HepG2 (cell line): ENCODE measurements at regions not wholly inside any gene's neighbourhood (a gene's known extent, or its start where the extent isn't known, plus 50 kb on each side); places are given as distances from the start of the nearest gene placed in this dataset.
"Not testable (repeated sequence)": the region's sequence is repeated elsewhere in the genome, so short reads cannot be mapped to it uniquely, and the experiment has no call there.

ENCODE experiments used
- ATAC-seq: fragments of 200-7000 bp; cut with Tn5 transposase; 3 replicates; pipeline ENCODE4 v1.9.1; 2020; ENCODE audit warnings: mild to moderate bottlenecking, moderate library complexity
- BruUV-seq: library from RNA; stranded (reverse); fragments of 400-500 nt; replicated peaks from 2 replicates; lab custom pipeline; 2021; lab: Mats Ljungman, UMichigan
- CTCF ChIA-PET: fragments of 300-600 bp; formaldehyde crosslinking; extraction: SDS; loops from one replicate; lab custom pipeline; 2021; ENCODE audit warnings: low total read pairs, inconsistent platforms, low intra/inter-chr PET ratio; lab: Yijun Ruan, JAX
- POLR2A ChIA-PET: fragments of 350-600 bp; sonication (Branson Sonifier 250); formaldehyde crosslinking; loops from one replicate; lab custom pipeline; 2020; ENCODE audit warnings: antibody characterized with exemption, inconsistent platforms; lab: Yijun Ruan, JAX
- DNase-seq: peaks from one replicate; pipeline ENCODE4 v3.0.0-alpha.2; 2015; ENCODE audit warnings: low spot score
- FAIRE-seq: peaks from 3 replicates; lab custom pipeline; 2011; peaks lifted over from hg19 to GRCh38; lab: Jason Lieb, UNC
- H2AFZ ChIP-seq: one replicate; pipeline ENCODE4 v1.6.1; 2011; ENCODE audit warnings: low read length, inconsistent platforms
- H3K27ac ChIP-seq: fragments of 300-600 bp; 3 replicates; pipeline ENCODE4 v1.8.0; 2011; ENCODE audit warnings: mixed run types, mild to moderate bottlenecking, mixed read lengths, low read length, inconsistent platforms; ENCODE audit not compliant: insufficient read depth; ENCODE audit errors: extremely low read length
- H3K27me3 ChIP-seq, 2 experiments: fragments of 200-600 bp in 1 of 2; 2 replicates in 1 of 2; 3 replicates in 1 of 2; pipeline versions ENCODE4 v1.6.0 to v1.8.0; 2011; ENCODE audit warnings: low read length in 2 of 2, mild to moderate bottlenecking in 2 of 2, moderate library complexity in 2 of 2, inconsistent platforms in 1 of 2; ENCODE audit not compliant: insufficient read depth in 2 of 2, control insufficient read depth in 1 of 2
- H3K36me3 ChIP-seq, 2 experiments: fragments of 200-600 bp in 1 of 2; replicated peaks in 1 of 2; 2 replicates in 1 of 2; 3 replicates in 1 of 2; pipeline versions ENCODE4 v1.5.1 to v1.8.0; 2011; ENCODE audit warnings: low read length in 2 of 2, inconsistent platforms in 1 of 2; ENCODE audit not compliant: insufficient read depth in 2 of 2, control insufficient read depth in 1 of 2
- H3K4me1 ChIP-seq: 2 replicates; pipeline ENCODE4 v1.5.1; 2012; ENCODE audit warnings: low read length, inconsistent platforms; ENCODE audit not compliant: insufficient read depth
- H3K4me2 ChIP-seq: 2 replicates; pipeline ENCODE4 v1.6.0; 2011; ENCODE audit warnings: low read depth, low read length, inconsistent platforms
- H3K4me3 ChIP-seq, 3 experiments: fragments of 200-600 bp in 1 of 3; sonication (generic), shearing (Covaris generic) in 1 of 3; replicated peaks in 1 of 3; 2 replicates each; pipeline ENCODE4 v1.5.1; 2011 to 2016; ENCODE audit warnings: low read length in 3 of 3, inconsistent platforms in 2 of 3, low read depth in 2 of 3, mild to moderate bottlenecking in 2 of 3, control low read depth in 1 of 3, mixed read lengths in 1 of 3; ENCODE audit not compliant: insufficient read depth in 1 of 3
- H3K79me2 ChIP-seq: one replicate; pipeline ENCODE4 v1.6.1; 2011; ENCODE audit warnings: low read length, inconsistent platforms; ENCODE audit not compliant: insufficient read depth
- H3K9ac ChIP-seq: 2 replicates; pipeline ENCODE4 v1.6.0; 2011; ENCODE audit warnings: mild to moderate bottlenecking, low read depth, low read length, inconsistent platforms; ENCODE audit not compliant: insufficient read depth
- H3K9me3 ChIP-seq: 2 replicates; pipeline ENCODE4 v1.5.1; 2012; ENCODE audit warnings: mild to moderate bottlenecking, low read length
- H4K20me1 ChIP-seq: 2 replicates; pipeline ENCODE4 v1.6.0; 2011; ENCODE audit warnings: inconsistent platforms, mild to moderate bottlenecking, low read length, moderate library complexity; ENCODE audit not compliant: insufficient read depth
- CEBPB ChIP-seq: IDR thresholded peaks from 2 replicates; pipeline ENCODE4 v1.6.1; 2011; ENCODE audit warnings: low read depth, low read length, improper control_type of control experiment, borderline replicate concordance
- GFI1 ChIP-seq: sonication (generic); formaldehyde crosslinking; IDR thresholded peaks from 2 replicates; pipeline ENCODE4 v1.5.0; 2020; ENCODE audit warnings: missing genetic modification reagents, mild to moderate bottlenecking, borderline replicate concordance
- MAFF ChIP-seq: IDR thresholded peaks from 2 replicates; pipeline ENCODE4 v1.6.1; 2011; ENCODE audit warnings: low read depth, low read length, improper control_type of control experiment
- MAFK ChIP-seq, 2 experiments: IDR thresholded peaks in 1 of 2; conservative IDR thresholded peaks in 1 of 2; 2 replicates each; pipeline ENCODE4 v1.6.1; 2011; ENCODE audit warnings: improper control_type of control experiment in 2 of 2, low read length in 2 of 2
- WGBS: methylation state at CpG from one replicate; pipeline ENCODE4 v1.1.6; 2017; ENCODE audit warnings: low lambda C conversion rate; 5-methylcytosine and 5-hydroxymethylcytosine counted together
- in situ Hi-C: cut with HindIII; loops from 2 replicates; pipeline ENCODE4 v1.10.0; 2017; ENCODE audit warnings: low pct_unique_long_range_greater_than_20kb; ENCODE audit not compliant: extremely low pct_ligation_motif_present
- intact Hi-C: fragments of 100-400 bp; cut with micrococcal nuclease; formaldehyde crosslinking; loops from one replicate; pipeline ENCODE4 v1.10.0; 2022; ENCODE audit not compliant: unreplicated experiment
- TF ChIP-seq, protein P1 (sequence below): sonication (generic); formaldehyde crosslinking; IDR thresholded peaks from 2 replicates; pipeline ENCODE4 v1.4.0; 2020; ENCODE audit warnings: mild to moderate bottlenecking, missing genetic modification reagents
- TF ChIP-seq, protein P2 (sequence below): sonication (generic); formaldehyde crosslinking; IDR thresholded peaks from 2 replicates; pipeline ENCODE4 v1.5.0; 2020; ENCODE audit warnings: mild to moderate bottlenecking, missing genetic modification reagents, borderline replicate concordance

DNA sequence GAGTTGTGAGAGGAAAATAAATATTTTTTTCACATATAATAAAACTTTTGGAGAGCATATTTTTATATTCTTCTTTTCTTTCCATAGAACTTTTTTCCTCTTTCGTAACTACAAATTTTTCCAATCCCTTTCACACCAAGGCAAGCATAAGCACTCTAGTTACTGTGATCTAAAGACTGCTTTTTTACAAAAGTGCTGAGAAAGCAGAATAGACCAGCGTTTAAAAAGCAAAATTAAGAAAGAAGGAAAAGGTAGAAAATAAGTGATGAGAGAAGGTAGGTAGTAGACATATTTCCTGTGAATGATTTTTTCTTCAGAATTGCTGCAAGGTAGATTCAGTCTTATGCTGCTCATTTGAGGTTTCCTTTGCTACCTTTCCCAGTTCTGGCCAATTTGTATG lies 195.5 kb downstream of the MBL2 start:
- H3K79me2 ChIP-seq = no peaks in the 10 kb centered on the region
- no peaks in the 10 kb centered on the region for H3K4me1 ChIP-seq
- ChIA-PET POLR2A (no interaction called here), CTCF (no interaction called here)
- TF ChIP-seq, protein P1, sequence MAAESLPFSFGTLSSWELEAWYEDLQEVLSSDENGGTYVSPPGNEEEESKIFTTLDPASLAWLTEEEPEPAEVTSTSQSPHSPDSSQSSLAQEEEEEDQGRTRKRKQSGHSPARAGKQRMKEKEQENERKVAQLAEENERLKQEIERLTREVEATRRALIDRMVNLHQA (CRISPR knock-in tag) = no peak
- peak; percentile 78 for TF ChIP-seq MAFF
- TF ChIP-seq MAFK (conservative IDR thresholded peaks at IDR 0.05 in 1 of 2, IDR thresholded peaks at IDR 0.05 in 1 of 2; ENCODE audit: low read length in 2 of 2) = peak; percentile 75 to 86
- no peak for TF ChIP-seq GFI1 (CRISPR knock-in tag)
- H3K4me3 ChIP-seq = no peak overlapping the region
- WGBS = 77% methylated on average over 2 of the region's 2 CpGs
- H3K36me3 ChIP-seq = no peaks in the 10 kb centered on the region
- FAIRE-seq = no peak
- H3K27ac ChIP-seq = no peak overlapping the region
- no TSS peak for BruUV-seq
- no peak overlapping the region for H3K4me2 ChIP-seq
- H3K9me3 ChIP-seq = peaks cover 9% of the 10 kb centered on the region; the same call in 1 of the 2 replicates
- H4K20me1 ChIP-seq = no peaks in the 10 kb centered on the region
- no peaks in the 10 kb centered on the region for H3K27me3 ChIP-seq
- ATAC-seq = no peak
- in situ Hi-C loops (no loop called here), intact Hi-C loops (no loop called here)
- DNase-seq = no peak
- no peak overlapping the region for H3K9ac ChIP-seq
- no peak overlapping the region for H2AFZ ChIP-seq

DNA sequence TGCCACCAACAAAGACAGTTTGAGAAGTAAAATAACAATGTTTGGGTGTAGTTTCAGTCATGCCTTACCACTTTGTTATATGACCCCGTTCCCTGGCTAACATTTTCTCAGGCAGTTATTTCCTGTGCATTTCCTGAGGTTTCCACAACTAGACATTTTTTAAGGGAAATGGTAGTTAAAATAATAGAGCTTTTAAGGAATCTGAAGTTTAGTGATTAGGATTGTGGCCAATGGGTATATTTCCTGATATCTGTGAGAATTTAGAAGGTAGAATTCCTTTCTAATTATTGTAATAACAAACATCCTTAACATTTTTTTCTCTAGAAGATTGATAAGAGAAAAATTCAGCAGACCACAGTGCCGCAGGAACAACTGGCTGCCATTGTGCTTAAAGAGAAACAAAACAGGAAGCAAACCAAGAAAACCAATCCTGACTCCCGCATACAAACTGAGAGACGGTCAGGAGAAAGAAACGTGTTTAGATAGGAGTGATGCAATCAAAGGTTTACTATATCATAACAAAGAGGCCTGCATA lies 193.6 kb downstream of the MBL2 start:
- Histone ChIP-seq H3K9ac (no peak overlapping the region), H3K4me2 (no peak overlapping the region), H3K79me2 (no peaks in the 10 kb centered on the region), H3K27ac (no peak overlapping the region), H3K9me3 (peaks cover 22% of the 10 kb centered on the region; the same call in 1 of the 2 replicates), H3K36me3 (no peaks in the 10 kb centered on the region), H4K20me1 (no peaks in the 10 kb centered on the region), H3K4me1 (no peaks in the 10 kb centered on the region), H3K4me3 (no peak overlapping the region), H2AFZ (no peak overlapping the region), H3K27me3 (no peaks in the 10 kb centered on the region)
- DNase-seq (no peak), FAIRE-seq (no peak), ATAC-seq (no peak)
- TF ChIP-seq, protein P2, sequence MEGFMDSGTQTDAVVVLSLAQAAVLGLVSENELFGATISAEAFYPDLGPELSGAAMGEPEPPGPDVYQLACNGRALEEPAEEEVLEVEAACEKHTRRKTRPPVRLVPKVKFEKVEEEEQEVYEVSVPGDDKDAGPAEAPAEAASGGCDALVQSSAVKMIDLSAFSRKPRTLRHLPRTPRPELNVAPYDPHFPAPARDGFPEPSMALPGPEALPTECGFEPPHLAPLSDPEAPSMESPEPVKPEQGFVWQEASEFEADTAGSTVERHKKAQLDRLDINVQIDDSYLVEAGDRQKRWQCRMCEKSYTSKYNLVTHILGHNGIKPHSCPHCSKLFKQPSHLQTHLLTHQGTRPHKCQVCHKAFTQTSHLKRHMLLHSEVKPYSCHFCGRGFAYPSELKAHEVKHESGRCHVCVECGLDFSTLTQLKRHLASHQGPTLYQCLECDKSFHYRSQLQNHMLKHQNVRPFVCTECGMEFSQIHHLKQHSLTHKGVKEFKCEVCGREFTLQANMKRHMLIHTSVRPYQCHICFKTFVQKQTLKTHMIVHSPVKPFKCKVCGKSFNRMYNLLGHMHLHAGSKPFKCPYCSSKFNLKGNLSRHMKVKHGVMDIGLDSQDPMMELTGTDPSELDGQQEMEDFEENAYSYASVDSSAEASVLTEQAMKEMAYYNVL (CRISPR knock-in tag) = no peak
- TF ChIP-seq CEBPB = peak; percentile 23; the same call in 1 of the 2 replicates
- CTCF ChIA-PET = no interaction called here
- in situ Hi-C loops = no loop called here
- 93% methylated on average over 5 of the region's 5 CpGs for WGBS
- intact Hi-C loops = no loop called here
- POLR2A ChIA-PET = no interaction called here
- no TSS peak for BruUV-seq

DNA sequence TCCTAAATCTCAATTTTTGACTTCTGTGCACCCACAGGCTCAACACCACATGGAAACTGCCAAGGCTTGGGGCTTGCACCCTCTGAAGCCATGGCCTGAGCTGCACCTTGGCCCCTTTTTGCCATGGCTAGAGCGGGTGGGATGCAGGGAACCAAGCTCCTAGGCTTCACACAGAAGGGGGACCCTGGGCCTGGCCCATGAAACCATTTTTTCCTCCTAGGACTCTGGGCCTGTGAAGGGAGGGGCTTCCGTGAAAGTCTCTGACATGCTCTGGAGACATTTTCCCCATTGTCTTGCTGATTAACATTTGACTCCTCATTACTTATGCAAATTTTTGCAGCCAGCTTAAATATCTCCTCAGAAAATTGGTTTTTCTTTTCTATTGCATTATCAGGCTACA lies 190.9 kb downstream of the MBL2 start:
- H3K27me3 ChIP-seq, ATAC-seq, intact Hi-C loops, CTCF ChIA-PET, H3K9ac ChIP-seq, BruUV-seq, DNase-seq, H3K4me3 ChIP-seq, H3K36me3 ChIP-seq, H3K4me1 ChIP-seq, FAIRE-seq, H3K79me2 ChIP-seq, H4K20me1 ChIP-seq, H3K27ac ChIP-seq, H2AFZ ChIP-seq, POLR2A ChIA-PET, H3K4me2 ChIP-seq, in situ Hi-C loops: not testable (repeated sequence)
- WGBS = 100% methylated on average over 2 of the region's 2 CpGs
- H3K9me3 ChIP-seq = peaks cover 38% of the 10 kb centered on the region
